GM12878 (cell line): ENCODE measurements at regions not wholly inside any gene's neighbourhood (a gene's known extent, or its start where the extent isn't known, plus 50 kb on each side); places are given as distances from the start of the nearest gene placed in this dataset.

ENCODE experiments used
- ATAC-seq: fragments of 200-7000 bp; cut with Tn5 transposase; 3 replicates; pipeline ENCODE4 v1.9.1; 2020; ENCODE audit warnings: mild to moderate bottlenecking, moderate library complexity
- BruUV-seq: library from RNA; stranded (reverse); fragments of 400-500 nt; replicated peaks from 2 replicates; lab custom pipeline; 2021; lab: Mats Ljungman, UMichigan
- CTCF ChIA-PET: fragments of 300-600 bp; sonication (Branson Sonifier 250); formaldehyde crosslinking; extraction: SDS; loops from one replicate; lab custom pipeline; 2021; ENCODE audit warnings: inconsistent platforms; lab: Yijun Ruan, JAX
- POLR2A ChIA-PET: fragments of 350-600 bp; formaldehyde crosslinking; extraction: SDS; loops from one replicate; lab custom pipeline; 2021; ENCODE audit warnings: inconsistent platforms; lab: Charles Lee
- RAD21 ChIA-PET: fragments of 300-600 bp; sonication (Branson Sonifier 250); formaldehyde crosslinking; loops from one replicate; lab custom pipeline; 2023; ENCODE audit warnings: antibody characterized with exemption; ENCODE audit not compliant: unreplicated experiment; lab: Charles Lee
- SMC1A ChIA-PET: fragments of 300-600 bp; sonication (Branson Sonifier 250); formaldehyde crosslinking; loops from one replicate; lab custom pipeline; 2023; ENCODE audit not compliant: unreplicated experiment, uncharacterized antibody; lab: Charles Lee
- DNase-seq: peaks from one replicate; pipeline ENCODE4 v3.0.0-alpha.2; 2011; ENCODE audit warnings: low read depth, low spot score
- FAIRE-seq: peaks from 3 replicates; lab custom pipeline; 2011; peaks lifted over from hg19 to GRCh38; lab: Jason Lieb, UNC
- H2AFZ ChIP-seq: 2 replicates; pipeline ENCODE4 v1.6.0; 2011; ENCODE audit warnings: low read depth, low read length, control low read depth; ENCODE audit not compliant: control insufficient read depth
- H3K27ac ChIP-seq: 2 replicates; pipeline ENCODE4 v1.5.1; 2011; ENCODE audit warnings: control low read depth; ENCODE audit not compliant: control insufficient read depth, insufficient read depth
- H3K27me3 ChIP-seq, 2 experiments: replicated peaks in 1 of 2; 2 replicates each; pipeline versions ENCODE4 v1.6.0 to v1.6.1; 2011; ENCODE audit warnings: low read length in 1 of 2; ENCODE audit not compliant: control insufficient read depth in 2 of 2, insufficient read depth in 2 of 2
- H3K36me3 ChIP-seq, 2 experiments: 2 replicates each; pipeline ENCODE4 v1.5.1; 2011; ENCODE audit warnings: low read length in 1 of 2; ENCODE audit not compliant: control insufficient read depth in 2 of 2, insufficient read depth in 2 of 2
- H3K4me1 ChIP-seq: 2 replicates; pipeline ENCODE4 v1.6.1; 2011; ENCODE audit warnings: mild to moderate bottlenecking, low read length, moderate library complexity, mixed read lengths; ENCODE audit not compliant: control insufficient read depth, insufficient read depth
- H3K4me2 ChIP-seq: 2 replicates; pipeline ENCODE4 v1.6.0; 2011; ENCODE audit warnings: control low read depth; ENCODE audit not compliant: control insufficient read depth, insufficient read depth
- H3K4me3 ChIP-seq: fragments of 200-600 bp; sonication (generic); 2 replicates; pipeline ENCODE4 v1.5.1; 2016
- H3K79me2 ChIP-seq: 2 replicates; pipeline ENCODE4 v1.6.0; 2011; ENCODE audit warnings: low read length; ENCODE audit not compliant: control insufficient read depth, insufficient read depth
- H3K9ac ChIP-seq: 2 replicates; pipeline ENCODE4 v1.8.0; 2011; ENCODE audit warnings: low read length, control low read depth, mixed read lengths; ENCODE audit not compliant: control insufficient read depth, insufficient read depth
- H3K9me3 ChIP-seq: replicated peaks from 3 replicates; pipeline ENCODE4 v1.5.1; 2011; ENCODE audit warnings: mild to moderate bottlenecking, low read length; ENCODE audit not compliant: control insufficient read depth, insufficient read depth
- H4K20me1 ChIP-seq: 2 replicates; pipeline ENCODE4 v1.6.0; 2011; ENCODE audit not compliant: control insufficient read depth, insufficient read depth
- BCL11A ChIP-seq: IDR thresholded peaks from 2 replicates; pipeline ENCODE4 v1.6.1; 2011; ENCODE audit warnings: low read depth, low read length
- GATAD2B ChIP-seq: fragments of 450-650 bp; conservative IDR thresholded peaks from 2 replicates; pipeline ENCODE4 v1.6.1; 2017; ENCODE audit warnings: low read depth, mild to moderate bottlenecking, moderate library complexity
- IKZF2 ChIP-seq, 2 experiments: fragments of 450-650 bp; IDR thresholded peaks; 2 replicates each; pipeline ENCODE4 v1.6.1; 2017; ENCODE audit warnings: mild to moderate bottlenecking in 2 of 2, moderate library complexity in 2 of 2
- NBN ChIP-seq: fragments of 450-650 bp; IDR thresholded peaks from 2 replicates; pipeline ENCODE4 v1.6.1; 2016
- NFYA ChIP-seq: IDR thresholded peaks from 2 replicates; pipeline ENCODE4 v1.6.1; 2011; ENCODE audit warnings: low read depth, mild to moderate bottlenecking, low read length, improper control_type of control experiment, borderline replicate concordance
- NR2F1 ChIP-seq: fragments of 450-650 bp; conservative IDR thresholded peaks from 2 replicates; pipeline ENCODE4 v1.6.1; 2017; ENCODE audit warnings: mild to moderate bottlenecking
- NRF1 ChIP-seq: conservative IDR thresholded peaks from 2 replicates; pipeline ENCODE4 v1.6.1; 2011; ENCODE audit warnings: mild to moderate bottlenecking, low read depth, low read length, improper control_type of control experiment
- RAD21 ChIP-seq: IDR thresholded peaks from 2 replicates; pipeline ENCODE4 v1.6.1; 2011; ENCODE audit warnings: mild to moderate bottlenecking, low read depth, low read length, moderate library complexity; ENCODE audit not compliant: insufficient read depth
- RAD51 ChIP-seq: fragments of 450-650 bp; IDR thresholded peaks from 2 replicates; pipeline ENCODE4 v1.6.1; 2016; ENCODE audit warnings: moderate library complexity, mild to moderate bottlenecking, inconsistent platforms
- SMAD1 ChIP-seq: fragments of 450-650 bp; IDR thresholded peaks from 2 replicates; pipeline ENCODE4 v1.6.1; 2018; ENCODE audit warnings: mild to moderate bottlenecking, low read depth; ENCODE audit not compliant: partially characterized antibody
- SREBF1 ChIP-seq: IDR thresholded peaks from 2 replicates; pipeline ENCODE4 v1.6.1; 2012; ENCODE audit warnings: mild to moderate bottlenecking, low read length
- SUPT20H ChIP-seq: IDR thresholded peaks from 2 replicates; pipeline ENCODE4 v1.6.1; 2011; ENCODE audit warnings: low read depth, mild to moderate bottlenecking, low read length, moderate library complexity, borderline replicate concordance; ENCODE audit not compliant: control insufficient read depth
- SUZ12 ChIP-seq: fragments of 200-600 bp; sonication (generic); IDR thresholded peaks from one replicate; pipeline ENCODE4 v1.6.1; 2018; ENCODE audit warnings: antibody characterized with exemption, mild to moderate bottlenecking; ENCODE audit not compliant: unreplicated experiment
- TCF7 ChIP-seq: IDR thresholded peaks from 2 replicates; pipeline ENCODE4 v1.6.1; 2014; ENCODE audit warnings: antibody characterized with exemption, borderline replicate concordance
- WGBS: methylation state at CpG from one replicate; pipeline ENCODE4 v1.1.6; 2016; ENCODE audit warnings: low lambda C conversion rate; ENCODE audit not compliant: insufficient replicate concordance, insufficient coverage; ENCODE audit errors: missing lambda C conversion rate; 5-methylcytosine and 5-hydroxymethylcytosine counted together
- in situ Hi-C: fragments of 300-500 bp; cut with MboI; formaldehyde crosslinking; loops from 9 replicates; pipeline ENCODE4 v1.14.3; 2018; ENCODE audit warnings: mixed read lengths
- intact Hi-C: fragments of 100-400 bp; cut with micrococcal nuclease; formaldehyde crosslinking; loops from one replicate; pipeline ENCODE4 v1.14.2; 2022; ENCODE audit not compliant: unreplicated experiment
- TF ChIP-seq, protein P1 (sequence below): IDR thresholded peaks from 2 replicates; pipeline ENCODE4 v1.6.1; 2012; ENCODE audit warnings: low read depth, low read length, improper control_type of control experiment

- Histone ChIP-seq H3K36me3 (no peaks in the 10 kb centered on the region), H3K9me3 (no peaks in the 10 kb centered on the region), H3K27me3 (no peaks in the 10 kb centered on the region), H3K4me3 (no peak overlapping the region), H3K4me2 (no peak overlapping the region), H3K9ac (no peak overlapping the region), H3K4me1 (no peaks in the 10 kb centered on the region), H3K79me2 (no peaks in the 10 kb centered on the region), H3K27ac (no peak overlapping the region), H4K20me1 (no peaks in the 10 kb centered on the region), H2AFZ (no peak overlapping the region)
- DNase-seq: no peak
- BruUV-seq: no TSS peak
- no peak for ATAC-seq
- in situ Hi-C loops: no loop called here
- ChIA-PET SMC1A (no interaction called here), RAD21 (no interaction called here), CTCF (no interaction called here), POLR2A (no interaction called here)
- 67% methylated on average over 10 of the region's 10 CpGs for WGBS
- TF ChIP-seq NFYA (no peak), SREBF1 (no peak), SMAD1 (no peak), SUPT20H (no peak), TCF7 (no peak), IKZF2 (IDR thresholded peaks at IDR 0.05) (no peak), BCL11A (no peak), NR2F1 (no peak), NBN (no peak), SUZ12 (no peak), RAD51 (no peak), RAD21 (no peak), GATAD2B (no peak), NRF1 (no peak)
- TF ChIP-seq, protein P1, sequence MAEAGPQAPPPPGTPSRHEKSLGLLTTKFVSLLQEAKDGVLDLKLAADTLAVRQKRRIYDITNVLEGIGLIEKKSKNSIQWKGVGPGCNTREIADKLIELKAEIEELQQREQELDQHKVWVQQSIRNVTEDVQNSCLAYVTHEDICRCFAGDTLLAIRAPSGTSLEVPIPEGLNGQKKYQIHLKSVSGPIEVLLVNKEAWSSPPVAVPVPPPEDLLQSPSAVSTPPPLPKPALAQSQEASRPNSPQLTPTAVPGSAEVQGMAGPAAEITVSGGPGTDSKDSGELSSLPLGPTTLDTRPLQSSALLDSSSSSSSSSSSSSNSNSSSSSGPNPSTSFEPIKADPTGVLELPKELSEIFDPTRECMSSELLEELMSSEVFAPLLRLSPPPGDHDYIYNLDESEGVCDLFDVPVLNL: no peak
- intact Hi-C loops: no loop called here
- no peak for FAIRE-seq
Observed at GRCh38 chr5:103498800-103499551, 63.6 kb downstream of the NUDT12 start.
